GDM1 (cell line): ENCODE measurements at regions not wholly inside any gene's neighbourhood (a gene's known extent, or its start where the extent isn't known, plus 50 kb on each side); places are given as distances from the start of the nearest gene placed in this dataset.

ENCODE experiments used
- DNase-seq: peaks from one replicate; lab custom pipeline; 2025; lab: John Stamatoyannopoulos, UW

GRCh38 chr9:113665064-113665463 lies 201.5 kb downstream of the RGS3 start:
- no peak for DNase-seq

- DNase-seq, result no peak
These were observed 202.2 kb downstream of the RGS3 start for GRCh38 chr9:113665756-113666155.

- DNase-seq, result no peak
These were observed 204.5 kb downstream of the RGS3 start for GRCh38 chr9:113668061-113668460.

GRCh38 chr9:113669522-113670115 lies 206.1 kb downstream of the RGS3 start:
- DNase-seq, result no peak

GRCh38 chr9:113673726-113674125 lies 202.4 kb upstream of the ZNF618 start:
- DNase-seq, result no peak

GRCh38 chr9:113674436-113674835 lies 201.7 kb upstream of the ZNF618 start:
- no peak for DNase-seq

- DNase-seq, result peak; percentile 40
These were observed 200.6 kb upstream of the ZNF618 start for GRCh38 chr9:113675475-113675941.

- no peak for DNase-seq
These were observed 199.1 kb upstream of the ZNF618 start for GRCh38 chr9:113677057-113677456.

- no peak for DNase-seq
These were observed 198.5 kb upstream of the ZNF618 start for GRCh38 chr9:113677569-113677968.

- DNase-seq, result no peak
These were observed 197.8 kb upstream of the ZNF618 start for GRCh38 chr9:113678119-113678858.

- no peak for DNase-seq
These were observed 197.3 kb upstream of the ZNF618 start for GRCh38 chr9:113678859-113679256.

- DNase-seq, result peak; percentile 15
These were observed 193.8 kb upstream of the ZNF618 start for GRCh38 chr9:113682297-113682771.

- DNase-seq, result peak; percentile 18
These were observed 190.5 kb upstream of the ZNF618 start for GRCh38 chr9:113685636-113686035.

- no peak for DNase-seq
These were observed 188.9 kb upstream of the ZNF618 start for GRCh38 chr9:113687107-113687679.

- DNase-seq, result no peak
These were observed 188.3 kb upstream of the ZNF618 start for GRCh38 chr9:113687680-113688371.

- no peak for DNase-seq
These were observed 185.9 kb upstream of the ZNF618 start for GRCh38 chr9:113690055-113690740.

- DNase-seq, result no peak
These were observed 183.9 kb upstream of the ZNF618 start for GRCh38 chr9:113692256-113692655.

GRCh38 chr9:113694912-113695311 lies 181.2 kb upstream of the ZNF618 start:
- DNase-seq, result no peak

- DNase-seq, result no peak
These were observed 180.7 kb upstream of the ZNF618 start for GRCh38 chr9:113695440-113695851.

GRCh38 chr9:113695901-113696300 lies 180.2 kb upstream of the ZNF618 start:
- no peak for DNase-seq

GRCh38 chr9:113701774-113702755 lies 174.0 kb upstream of the ZNF618 start:
- DNase-seq, result no peak
